Bone marrow (tissue), 2 donors: ENCODE measurements at regions not wholly inside any gene's neighbourhood (a gene's known extent, or its start where the extent isn't known, plus 50 kb on each side); places are given as distances from the start of the nearest gene placed in this dataset.

Experiments
- DNase-seq, 2 donors: peaks; one replicate each; lab custom pipeline; 2025; lab: John Stamatoyannopoulos, UW

- no peak for DNase-seq
Observed at GRCh38 chr16:54627616-54628015, 303.0 kb upstream of the IRX5 start.

GRCh38 chr16:54623636-54624035 lies 307.0 kb upstream of the IRX5 start:
- DNase-seq, result no peak

- DNase-seq, result no peak
Observed at GRCh38 chr16:54620197-54620596, 310.5 kb upstream of the IRX5 start.

GRCh38 chr16:54616610-54617009 lies 314.1 kb upstream of the IRX5 start:
- no peak for DNase-seq

GRCh38 chr16:54605536-54606066 lies 319.0 kb upstream of the IRX3 start:
- DNase-seq, result no peak

GRCh38 chr16:54602666-54603065 lies 316.1 kb upstream of the IRX3 start:
- DNase-seq, result no peak

GRCh38 chr16:54597222-54597621 lies 310.6 kb upstream of the IRX3 start:
- no peak for DNase-seq

- DNase-seq, result no peak
Observed at GRCh38 chr16:54595621-54596020, 309.0 kb upstream of the IRX3 start.

- DNase-seq, result no peak
Observed at GRCh38 chr16:54594601-54595391, 308.2 kb upstream of the IRX3 start.

- no peak for DNase-seq
Observed at GRCh38 chr16:54591816-54592246, 305.2 kb upstream of the IRX3 start.

GRCh38 chr16:54590836-54591235 lies 304.2 kb upstream of the IRX3 start:
- no peak for DNase-seq

- no peak for DNase-seq
Observed at GRCh38 chr16:54589326-54589725, 302.7 kb upstream of the IRX3 start.

GRCh38 chr16:54588026-54588425 lies 301.4 kb upstream of the IRX3 start:
- no peak for DNase-seq

GRCh38 chr16:54587176-54587515 lies 300.6 kb upstream of the IRX3 start:
- no peak for DNase-seq

GRCh38 chr16:54586474-54587175 lies 300.0 kb upstream of the IRX3 start:
- no peak for DNase-seq

- no peak for DNase-seq
Observed at GRCh38 chr16:54585998-54586340, 299.4 kb upstream of the IRX3 start.

- DNase-seq, result no peak
Observed at GRCh38 chr16:54585094-54585997, 298.8 kb upstream of the IRX3 start.

- DNase-seq, result no peak
Observed at GRCh38 chr16:54584121-54584520, 297.5 kb upstream of the IRX3 start.

GRCh38 chr16:54582631-54583250 lies 296.2 kb upstream of the IRX3 start:
- DNase-seq, result no peak

- no peak for DNase-seq
Observed at GRCh38 chr16:54579106-54579728, 292.6 kb upstream of the IRX3 start.

- no peak for DNase-seq
Observed at GRCh38 chr16:54577651-54578128, 291.1 kb upstream of the IRX3 start.
